Effector memory CD8-positive, alpha-beta T cell (primary cell): ENCODE measurements at regions not wholly inside any gene's neighbourhood (a gene's known extent, or its start where the extent isn't known, plus 50 kb on each side); places are given as distances from the start of the nearest gene placed in this dataset.
"Not testable (repeated sequence)": the region's sequence is repeated elsewhere in the genome, so short reads cannot be mapped to it uniquely, and the experiment has no call there.

Experiments used
- ATAC-seq: fragments of 150-1000 bp; cut with Tn5 transposase; replicated peaks from 2 replicates; pipeline ENCODE4 v1.10.0; 2021; ENCODE audit warnings: mild to moderate bottlenecking, moderate library complexity
- DNase-seq, 3 experiments: peaks; one replicate each; pipeline ENCODE4 v3.0.0; 2021
- H3K27ac Mint-ChIP-seq, 2 donors: one replicate each; pipeline ENCODE4 v1.8.0; 2022; ENCODE audit warnings: mild to moderate bottlenecking in 2 of 2, mixed read lengths in 2 of 2, moderate library complexity in 2 of 2
- H3K27me3 Mint-ChIP-seq, 2 donors: one replicate each; pipeline ENCODE4 v1.8.0; 2022; ENCODE audit warnings: mixed read lengths in 2 of 2
- H3K36me3 Mint-ChIP-seq: one replicate; pipeline ENCODE4 v1.8.0; 2022; ENCODE audit warnings: mild to moderate bottlenecking, moderate library complexity, mixed read lengths; ENCODE audit not compliant: insufficient read depth
- H3K4me1 Mint-ChIP-seq, 2 donors: one replicate each; pipeline ENCODE4 v1.8.0; 2022; ENCODE audit warnings: low read depth in 2 of 2, mixed read lengths in 2 of 2
- H3K4me3 Mint-ChIP-seq, 2 donors: one replicate each; pipeline ENCODE4 v1.8.0; 2022; ENCODE audit warnings: mild to moderate bottlenecking in 2 of 2, mixed read lengths in 2 of 2, moderate library complexity in 2 of 2
- H3K9me3 Mint-ChIP-seq, 2 donors: one replicate each; pipeline ENCODE4 v1.8.0; 2022; ENCODE audit warnings: mixed read lengths in 2 of 2

DNA sequence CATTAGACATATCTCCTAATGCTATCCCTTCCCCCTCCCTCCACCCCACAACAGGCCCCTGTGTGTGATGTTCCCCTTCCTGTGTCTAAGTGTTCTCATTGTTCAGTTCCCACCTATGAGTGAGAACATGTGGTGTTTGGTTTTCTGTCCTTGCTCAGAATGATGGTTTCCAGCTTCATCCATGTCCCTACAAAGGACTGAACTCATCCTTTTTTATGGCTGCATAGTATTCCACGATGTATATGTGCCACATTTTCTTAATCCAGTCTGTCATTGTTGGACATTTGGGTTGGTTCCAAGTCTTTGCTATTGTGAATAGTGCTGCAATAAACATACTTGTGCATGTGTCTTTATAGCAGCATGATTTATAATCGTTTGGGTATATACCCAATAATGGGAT is 71.2 kb upstream of the ZNF519 start:
- H3K36me3 Mint-ChIP-seq, H3K4me1 Mint-ChIP-seq, H3K27me3 Mint-ChIP-seq, ATAC-seq, H3K27ac Mint-ChIP-seq, DNase-seq, H3K9me3 Mint-ChIP-seq, H3K4me3 Mint-ChIP-seq: not testable (repeated sequence)

DNA sequence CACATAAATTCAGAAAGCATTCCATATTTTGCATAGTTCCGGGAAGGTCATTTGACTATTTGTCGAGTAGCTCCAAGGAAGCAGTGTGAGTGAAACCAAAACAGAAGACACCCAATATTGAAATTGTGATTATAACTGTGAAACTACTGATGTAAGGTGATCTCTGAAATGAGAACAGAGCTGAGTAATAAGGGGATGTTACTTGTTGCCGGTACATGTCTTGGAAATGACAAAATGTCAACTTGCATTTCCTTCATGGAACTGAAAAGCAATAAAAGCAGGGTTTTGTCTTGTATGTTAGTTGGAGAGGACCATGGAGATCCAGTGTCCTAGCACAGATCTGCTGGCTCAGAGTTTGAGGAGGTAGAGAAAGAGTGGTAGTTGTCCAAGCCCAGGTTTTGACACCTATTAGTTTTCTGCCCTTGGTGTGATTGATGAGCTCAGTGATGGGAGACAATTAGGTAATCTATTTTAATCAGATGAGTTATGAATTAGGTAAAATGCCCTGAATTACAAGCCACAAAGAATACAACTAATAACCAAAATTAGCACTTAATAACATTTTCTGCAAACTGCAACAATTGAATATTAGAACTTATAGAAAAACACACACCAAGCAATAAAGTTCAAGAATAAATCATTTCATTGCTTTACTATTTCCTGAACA is 58.7 kb upstream of the ZNF519 start:
- not testable (repeated sequence) for H3K27ac Mint-ChIP-seq, ATAC-seq, H3K4me1 Mint-ChIP-seq, H3K4me3 Mint-ChIP-seq, H3K36me3 Mint-ChIP-seq, DNase-seq, H3K27me3 Mint-ChIP-seq, H3K9me3 Mint-ChIP-seq

- H3K4me1 Mint-ChIP-seq, result no peaks in the 10 kb centered on the region
These were observed 57.6 kb upstream of the ZNF519 start for GRCh38 chr18:14189858-14190257.

GRCh38 chr18:14188751-14189406 is 56.6 kb upstream of the ZNF519 start:
- DNase-seq, ATAC-seq, H3K27ac Mint-ChIP-seq, H3K4me1 Mint-ChIP-seq, H3K9me3 Mint-ChIP-seq, H3K27me3 Mint-ChIP-seq, H3K4me3 Mint-ChIP-seq, H3K36me3 Mint-ChIP-seq: not testable (repeated sequence)

More at GRCh38 chr18:14189858-14190257, 57.6 kb upstream of the ZNF519 start:
- Mint-ChIP-seq H3K27ac (no peak overlapping the region), H3K4me3 (no peak overlapping the region), H3K9me3 (no peaks in the 10 kb centered on the region), H3K36me3 (no peaks in the 10 kb centered on the region), H3K27me3 (no peaks in the 10 kb centered on the region)
- no peak for DNase-seq
- ATAC-seq, result no peak
